Sigmoid colon (tissue), 4 donors: ENCODE measurements at regions not wholly inside any gene's neighbourhood (a gene's known extent, or its start where the extent isn't known, plus 50 kb on each side); places are given as distances from the start of the nearest gene placed in this dataset.

Source experiments
- CTCF ChIP-seq, 4 experiments: fragments of 450-650 bp in 3 of 4; fragments of 200-600 bp in 1 of 4; IDR thresholded peaks; one replicate each; pipeline ENCODE4 v1.5.1; 2016 to 2019; ENCODE audit warnings: antibody characterized with exemption in 4 of 4, mild to moderate bottlenecking in 3 of 4, moderate library complexity in 2 of 4
- EP300 ChIP-seq, 4 donors: sonication (generic); formaldehyde crosslinking; IDR thresholded peaks; one replicate each; pipeline ENCODE4 v1.6.1; 2017; ENCODE audit warnings: antibody characterized with exemption in 4 of 4
- POLR2A ChIP-seq, 2 donors: fragments of 450-650 bp; IDR thresholded peaks; one replicate each; pipeline ENCODE4 v1.6.1; 2016; ENCODE audit warnings: antibody characterized with exemption in 2 of 2, mild to moderate bottlenecking in 2 of 2, moderate library complexity in 2 of 2
- POLR2AphosphoS5 ChIP-seq, 4 donors: sonication (generic); formaldehyde crosslinking; IDR thresholded peaks; one replicate each; pipeline ENCODE4 v1.6.1; 2017; ENCODE audit warnings: antibody characterized with exemption in 4 of 4

- TF ChIP-seq CTCF (IDR thresholded peaks at IDR 0.05) (no peak), POLR2A (IDR thresholded peaks at IDR 0.05) (no peak), EP300 (IDR thresholded peaks at IDR 0.05) (no peak), POLR2AphosphoS5 (IDR thresholded peaks at IDR 0.05) (no peak)
Observed at GRCh38 chr10:78968943-78969342, 99.8 kb upstream of the ZMIZ1 start.
